DMS153 treated with DMSO at 0.1 percent for 48 hours (cell line): ENCODE measurements at regions not wholly inside any gene's neighbourhood (a gene's known extent, or its start where the extent isn't known, plus 50 kb on each side); places are given as distances from the start of the nearest gene placed in this dataset.
"Not testable (repeated sequence)": the region's sequence is repeated elsewhere in the genome, so short reads cannot be mapped to it uniquely, and the experiment has no call there.

ENCODE experiments used
- DNase-seq: peaks from one replicate; lab custom pipeline; 2025; ENCODE audit not compliant: unreplicated experiment; lab: John Stamatoyannopoulos, UW

DNA sequence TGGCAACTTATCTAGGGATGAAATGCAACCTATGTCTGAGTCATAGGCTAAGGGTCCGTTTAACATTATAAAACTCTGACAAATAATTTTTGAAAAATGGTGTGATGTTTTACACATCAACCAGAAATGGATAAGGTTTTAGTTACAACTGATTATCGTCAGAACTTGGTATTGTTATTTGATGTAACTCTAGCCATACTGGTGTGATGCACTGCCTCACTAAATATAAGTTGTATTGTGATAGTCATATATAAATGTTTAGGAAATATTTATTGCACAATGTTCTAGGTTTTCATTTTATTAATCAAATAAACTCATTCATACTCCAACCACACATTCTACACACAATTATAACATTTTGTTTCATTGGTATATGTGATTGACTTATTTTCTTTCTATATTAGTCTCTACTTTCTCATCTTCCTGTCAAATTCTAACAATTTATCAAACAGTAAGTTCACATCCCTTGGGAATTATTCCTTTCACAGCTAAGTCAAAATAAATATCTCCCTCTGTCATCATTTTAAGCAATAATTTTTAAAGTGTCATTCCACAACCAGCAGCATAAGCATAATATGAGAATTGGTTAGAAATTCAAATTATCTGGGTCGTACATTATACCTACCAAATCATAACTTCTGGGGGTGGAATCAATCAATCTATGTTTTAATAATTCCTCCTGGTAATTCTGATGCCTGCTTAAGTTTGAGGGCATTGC, 873.9 kb downstream of the SLITRK1 start:
- no peak for DNase-seq

DNA sequence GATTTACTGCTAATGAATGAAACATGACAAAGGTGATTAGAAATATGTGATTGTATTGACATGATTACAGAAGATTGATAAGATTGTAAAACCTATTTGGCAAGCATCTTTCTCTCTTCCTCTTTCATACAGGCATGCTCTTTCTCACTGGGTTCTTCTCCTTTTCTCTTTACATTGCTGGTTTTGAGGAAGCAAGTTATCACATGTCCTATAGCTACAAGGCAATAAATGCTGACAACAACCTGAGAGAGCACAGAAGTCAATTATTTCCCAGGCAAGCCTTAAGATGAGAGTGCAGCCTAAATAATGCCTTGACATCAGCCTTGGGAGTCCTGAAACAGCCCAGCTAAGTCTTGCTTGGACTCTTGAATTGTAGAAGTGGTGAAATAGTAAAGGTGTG, 875.0 kb downstream of the SLITRK1 start:
- no peak for DNase-seq

DNA sequence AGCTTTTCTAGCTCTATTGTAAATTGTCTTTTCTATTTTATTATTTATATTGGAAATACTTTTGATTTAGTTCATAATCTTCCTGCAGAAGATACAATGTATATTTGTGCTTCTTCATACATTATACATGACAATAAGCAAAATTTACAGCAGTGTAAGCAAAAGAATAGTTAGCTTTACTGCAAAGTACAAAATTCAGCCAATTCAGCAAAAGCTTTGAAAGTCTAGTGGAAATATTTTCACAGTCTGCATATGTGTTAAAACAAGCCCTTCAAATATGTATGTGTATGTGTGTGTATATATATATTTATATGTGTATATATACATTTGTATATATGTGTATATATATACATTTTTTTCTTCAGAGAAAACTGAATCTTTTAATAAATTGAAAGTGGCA, 879.1 kb downstream of the SLITRK1 start:
- DNase-seq: no peak

DNA sequence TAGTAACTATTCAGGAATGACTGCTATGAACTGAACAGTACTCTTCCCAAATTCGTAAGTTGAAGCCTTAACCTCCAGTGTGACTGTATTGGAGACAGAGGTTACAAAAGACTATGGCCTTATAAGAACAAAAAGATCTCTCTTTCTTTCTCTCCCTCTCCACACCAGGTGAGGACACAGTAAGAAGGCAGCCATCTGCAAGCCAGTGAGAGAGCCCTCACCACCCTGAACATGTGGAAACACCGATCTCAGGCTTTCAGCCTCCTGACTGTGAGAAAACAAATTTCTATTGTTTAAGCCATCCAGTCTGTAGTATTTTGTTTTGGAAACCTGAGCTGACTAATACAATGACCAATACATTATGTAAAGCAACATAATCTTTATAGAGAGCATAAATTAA, 888.9 kb downstream of the SLITRK1 start:
- DNase-seq: no peak

DNA sequence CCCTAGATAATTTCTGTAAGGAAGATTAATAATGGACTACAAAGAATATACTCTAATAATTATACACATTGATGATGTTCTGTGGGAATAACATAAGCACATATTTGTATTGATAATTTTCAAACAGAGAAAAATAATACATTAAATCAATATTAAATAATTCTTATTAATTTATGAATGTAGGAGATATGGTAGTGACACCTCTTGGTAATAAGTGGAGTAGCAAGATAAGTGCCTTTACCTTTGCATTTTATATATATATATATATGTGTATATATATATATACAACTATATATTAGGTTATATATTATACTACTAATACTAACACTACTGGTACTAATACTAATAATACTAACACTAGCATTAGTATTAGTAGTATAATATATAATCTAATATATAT, 905.8 kb downstream of the SLITRK1 start:
- DNase-seq: no peak

DNA sequence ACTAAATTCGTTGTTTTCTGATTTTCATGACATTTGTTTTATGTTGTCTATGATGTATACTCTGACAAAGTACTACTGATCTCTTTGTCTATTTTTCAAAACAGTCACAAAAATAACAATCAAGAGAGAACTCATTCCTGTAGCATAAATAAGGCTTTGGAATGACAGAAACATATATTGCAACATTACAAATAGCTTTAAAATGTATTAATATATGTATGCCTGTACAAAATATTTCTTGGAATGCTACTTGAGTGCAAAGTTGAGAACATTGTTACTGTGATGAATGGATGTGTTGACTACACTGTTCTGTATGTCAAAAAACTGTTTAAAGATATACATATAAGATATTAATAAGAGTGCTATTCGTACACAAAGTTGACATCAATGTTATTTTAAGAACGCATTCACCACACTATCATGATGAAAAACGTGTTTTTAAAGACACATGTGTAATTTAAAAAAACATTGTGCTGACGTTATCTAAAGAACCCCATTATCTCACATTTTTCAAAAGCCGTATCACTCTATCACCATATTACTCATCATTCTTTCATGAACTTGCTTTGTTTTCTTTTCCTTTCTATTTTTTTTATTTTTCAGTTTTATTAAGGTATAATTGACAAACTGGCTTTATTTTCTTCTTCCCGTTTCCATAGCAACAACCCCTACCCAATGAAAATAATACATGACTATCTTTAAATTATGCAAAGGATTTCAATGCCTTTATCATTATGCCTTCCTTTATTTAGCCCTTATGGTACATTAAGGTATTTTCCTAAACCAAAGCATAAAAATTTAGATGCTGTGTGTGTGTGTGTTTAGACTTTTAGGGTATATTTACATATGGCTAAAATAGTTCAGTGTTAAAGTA, 918.8 kb downstream of the SLITRK1 start:
- no peak for DNase-seq

DNA sequence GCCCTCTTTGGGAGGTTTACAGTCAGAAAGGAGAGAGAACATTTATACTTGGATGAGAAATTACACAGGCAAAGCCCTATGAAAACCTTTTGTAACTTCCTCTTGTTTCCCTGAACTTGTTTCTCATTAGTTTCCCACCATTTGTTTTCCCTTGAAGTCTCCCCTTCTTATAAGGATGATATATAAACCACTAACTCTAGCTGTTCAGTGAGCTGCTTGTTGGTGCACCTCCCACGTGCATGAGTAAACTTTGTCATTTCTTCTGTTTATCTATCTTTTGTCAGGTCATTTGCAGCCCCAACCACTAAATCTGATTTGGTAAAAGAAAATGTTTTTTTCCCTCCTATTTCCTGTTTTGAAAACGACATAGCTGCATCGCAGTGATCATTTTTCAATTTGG, 919.9 kb downstream of the SLITRK1 start:
- DNase-seq: no peak

DNA sequence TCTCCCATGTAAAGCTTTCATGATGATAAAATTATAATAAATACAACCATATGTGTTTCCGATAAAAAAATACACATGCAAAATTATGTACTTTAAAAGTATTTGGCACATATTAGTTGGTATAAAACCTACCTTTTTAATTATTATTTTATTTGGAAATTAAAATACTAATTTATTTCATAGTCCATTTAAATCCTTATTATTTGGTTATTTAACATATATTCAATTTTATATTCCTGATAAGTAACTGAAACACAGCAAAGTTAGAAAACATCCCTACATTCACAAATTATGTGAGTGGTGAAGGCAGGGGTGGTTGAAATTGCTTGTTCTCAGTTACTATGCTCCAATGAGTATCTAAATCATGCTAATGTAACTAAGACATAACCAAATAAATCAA, 920.5 kb downstream of the SLITRK1 start:
- no peak for DNase-seq

DNA sequence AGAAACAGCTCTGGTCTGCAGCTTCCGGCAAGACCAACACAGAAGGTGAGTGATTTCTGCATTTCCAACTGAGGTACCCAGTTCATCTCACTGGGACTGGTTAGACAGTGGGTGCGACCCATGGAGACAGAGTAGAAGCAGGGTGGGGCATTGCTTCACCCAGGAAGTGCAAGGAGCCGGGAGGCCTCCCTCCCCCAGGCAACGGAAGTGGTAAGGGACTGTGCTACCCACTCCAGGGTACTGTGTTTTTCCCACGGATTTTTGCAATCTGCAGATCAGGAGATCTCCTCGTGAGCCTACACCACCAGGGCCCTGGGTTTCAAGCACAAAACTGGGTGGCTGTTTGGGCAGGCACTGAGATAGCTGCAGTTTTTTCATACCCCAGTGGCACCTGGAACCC, 929.9 kb downstream of the SLITRK1 start:
- DNase-seq: not testable (repeated sequence)

DNA sequence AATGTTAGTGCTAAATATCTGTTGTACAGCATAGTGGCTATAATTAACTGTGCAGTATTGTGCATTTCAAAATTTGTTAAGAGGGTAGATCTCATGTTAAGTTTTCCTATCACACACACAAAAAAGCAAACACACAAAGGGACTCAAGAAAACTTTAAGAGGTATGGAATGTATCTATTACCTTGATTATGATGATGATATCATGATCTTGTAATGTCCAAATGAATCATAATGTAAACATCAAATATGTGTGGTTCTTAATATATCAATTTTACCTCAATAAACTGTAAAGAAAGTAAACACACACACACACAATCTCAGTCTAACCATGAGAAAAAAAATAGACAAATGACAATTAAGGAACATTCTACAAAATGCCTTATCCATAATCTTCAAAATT, 934.6 kb downstream of the SLITRK1 start:
- no peak for DNase-seq

DNA sequence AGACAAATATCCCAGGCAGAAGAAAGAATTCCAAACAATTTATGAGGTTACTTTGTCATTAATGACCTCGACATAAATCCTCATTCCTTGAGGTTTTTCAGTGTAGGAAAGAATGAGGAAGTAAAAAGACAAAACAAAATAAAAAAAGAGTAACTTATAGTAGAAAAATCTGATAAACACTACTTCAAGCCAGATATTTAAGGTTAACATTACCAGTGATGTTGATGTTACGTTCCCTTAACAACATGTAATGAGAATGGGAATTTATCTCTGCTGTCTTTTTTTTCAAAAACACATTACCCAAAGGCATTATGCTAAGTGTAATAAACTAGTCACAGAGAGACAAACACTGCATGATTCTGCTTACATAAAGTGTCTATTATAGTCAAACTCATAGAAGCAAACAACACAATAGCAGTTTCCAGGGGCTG, 935.1 kb downstream of the SLITRK1 start:
- DNase-seq: no peak

DNA sequence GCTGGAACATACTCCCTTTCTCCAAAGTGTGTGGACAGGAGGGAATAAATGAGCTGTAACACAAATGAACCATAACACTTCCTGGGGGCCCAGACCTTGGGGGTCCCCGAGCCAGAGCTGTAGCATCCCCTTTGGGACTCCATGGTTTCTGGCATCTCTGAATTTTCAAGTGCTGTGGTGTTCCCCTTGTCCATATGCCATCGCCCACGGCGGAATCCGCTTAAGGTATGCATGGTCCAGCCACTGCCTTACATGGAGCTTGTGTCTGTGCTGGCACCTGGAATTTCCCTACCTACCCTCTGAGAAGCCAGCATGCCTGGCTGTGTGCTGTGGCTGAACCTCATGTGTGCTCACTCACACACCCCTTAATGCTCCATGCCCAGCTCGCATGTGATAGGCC, 943.6 kb downstream of the SLITRK1 start:
- DNase-seq: no peak

DNA sequence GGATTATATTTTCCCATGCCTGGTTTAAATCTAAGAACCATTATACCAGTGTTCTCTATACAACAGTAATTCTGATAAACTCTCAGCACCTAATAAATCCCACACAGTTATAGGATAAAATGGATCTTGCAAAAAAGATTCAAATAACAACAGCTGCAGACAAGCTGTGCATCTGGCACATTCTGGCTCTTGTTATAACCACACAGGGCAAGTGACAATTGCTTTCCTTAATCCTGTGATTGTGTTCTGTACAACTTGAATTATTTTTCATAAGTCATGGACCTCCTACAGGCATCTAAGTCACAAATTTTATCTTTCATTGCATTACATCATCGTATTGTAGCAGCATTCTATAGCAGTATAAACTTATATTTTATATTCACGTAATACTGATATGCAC, 948.3 kb downstream of the SLITRK1 start:
- no peak for DNase-seq

DNA sequence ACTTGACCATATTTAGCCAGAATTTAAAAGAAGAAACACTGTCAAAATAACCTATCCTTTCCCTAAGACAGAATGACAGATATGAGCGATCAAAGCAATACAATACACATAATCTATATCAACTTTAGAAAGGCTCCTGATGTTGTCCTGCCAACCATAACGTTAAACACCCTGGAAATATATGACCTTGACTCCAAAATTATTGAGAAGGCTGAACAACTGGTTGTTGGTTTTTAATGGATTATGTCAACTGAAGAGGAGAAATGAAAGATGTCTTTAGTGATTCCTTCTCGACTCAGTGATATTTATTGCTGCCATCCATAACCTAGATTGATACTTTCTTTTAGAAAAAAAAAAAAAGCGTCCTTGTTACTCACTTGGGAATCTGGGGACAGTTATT, 957.2 kb downstream of the SLITRK1 start:
- no peak for DNase-seq

DNA sequence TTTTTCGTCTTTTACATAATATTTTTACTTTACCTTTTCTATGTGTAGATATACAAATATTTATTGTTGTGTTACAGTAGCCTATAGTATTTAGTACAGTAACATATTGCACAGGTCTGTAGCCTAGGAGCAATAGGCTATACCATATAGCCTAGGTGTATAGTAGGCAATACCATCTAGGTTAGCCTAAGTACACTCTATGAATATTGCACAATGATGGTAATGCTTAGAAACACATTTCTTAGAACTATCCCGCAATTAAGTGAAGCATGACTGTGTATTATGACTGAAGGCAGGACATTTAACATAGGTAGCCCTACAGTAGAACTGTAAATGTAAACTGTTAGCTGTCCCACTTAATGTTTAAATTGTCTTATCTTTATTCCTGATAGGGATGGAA, 964.3 kb downstream of the SLITRK1 start:
- DNase-seq: no peak

DNA sequence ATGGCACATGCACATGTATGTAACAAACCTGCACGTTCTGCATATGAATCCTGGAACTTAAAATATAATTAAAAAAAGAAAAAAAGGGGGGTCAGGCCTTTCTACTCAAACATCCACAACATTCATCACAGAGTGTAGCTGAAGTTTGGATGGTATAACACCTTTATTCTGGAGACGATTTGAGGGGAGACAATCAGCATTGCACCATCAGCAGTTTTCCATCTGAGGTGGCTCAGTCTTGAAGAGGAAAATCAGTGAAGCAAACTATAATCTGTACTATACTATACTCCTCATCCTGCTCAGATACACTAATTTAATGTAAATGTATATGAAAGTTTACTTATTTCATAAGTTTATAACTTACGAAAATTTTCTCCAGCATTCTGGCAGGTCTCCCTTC, 969.7 kb downstream of the SLITRK1 start:
- DNase-seq: no peak

DNA sequence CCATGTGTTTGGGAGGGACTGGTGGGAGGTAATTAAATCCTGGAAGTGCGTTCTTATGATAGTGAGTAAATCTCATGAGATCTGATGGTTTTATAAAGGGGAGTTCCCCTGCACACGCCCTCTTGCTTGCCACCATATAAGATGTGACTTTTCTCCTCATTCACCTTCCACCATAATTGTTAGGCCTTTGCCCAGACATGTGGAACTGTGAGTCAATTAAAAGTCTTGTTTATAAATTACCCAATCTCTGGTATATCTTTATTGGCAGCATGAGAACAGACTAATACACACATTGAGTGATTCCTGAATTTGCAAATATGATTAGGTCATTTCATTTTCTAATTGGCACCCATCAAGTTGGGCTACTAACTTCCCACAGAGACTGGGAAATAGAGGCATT, 977.2 kb downstream of the SLITRK1 start:
- no peak for DNase-seq

DNA sequence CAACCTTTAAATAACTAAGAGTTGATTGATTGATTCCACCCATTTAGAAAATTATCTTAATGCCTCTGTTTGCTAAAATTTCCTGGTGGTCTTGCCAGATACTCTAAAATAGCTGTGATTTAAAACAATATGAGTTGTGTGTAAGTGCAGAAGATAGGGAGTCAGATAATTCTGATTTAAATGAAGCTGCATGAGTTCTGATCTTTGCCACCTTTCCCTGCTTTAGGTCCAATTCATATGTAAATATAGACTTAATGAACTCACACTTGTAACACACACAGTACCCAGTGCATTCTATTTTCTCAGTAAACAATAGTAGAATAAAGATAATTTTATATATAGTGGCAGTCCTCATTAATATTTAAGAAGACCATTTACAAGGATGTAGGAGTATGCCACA, 981.8 kb downstream of the SLITRK1 start:
- DNase-seq: no peak

DNA sequence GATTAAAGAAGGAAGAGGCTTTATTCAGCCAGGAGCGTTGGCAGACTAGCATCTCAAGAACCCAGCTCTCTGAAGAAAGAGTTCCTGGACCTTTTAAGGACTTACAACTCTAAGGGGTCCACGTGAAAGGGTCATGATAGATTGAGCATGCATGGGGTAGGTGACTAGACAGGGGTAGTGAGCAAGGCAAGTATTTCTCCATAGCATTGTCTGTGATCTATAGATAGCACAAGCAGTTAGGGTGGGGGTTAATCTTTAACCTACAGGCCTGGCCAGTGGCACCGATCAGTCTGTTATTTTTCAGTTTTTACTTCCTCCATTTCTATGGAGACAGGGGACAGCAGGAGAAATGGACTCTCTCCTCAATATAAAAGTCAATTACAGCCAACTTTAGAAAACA, 983.7 kb downstream of the SLITRK1 start:
- no peak for DNase-seq

DNA sequence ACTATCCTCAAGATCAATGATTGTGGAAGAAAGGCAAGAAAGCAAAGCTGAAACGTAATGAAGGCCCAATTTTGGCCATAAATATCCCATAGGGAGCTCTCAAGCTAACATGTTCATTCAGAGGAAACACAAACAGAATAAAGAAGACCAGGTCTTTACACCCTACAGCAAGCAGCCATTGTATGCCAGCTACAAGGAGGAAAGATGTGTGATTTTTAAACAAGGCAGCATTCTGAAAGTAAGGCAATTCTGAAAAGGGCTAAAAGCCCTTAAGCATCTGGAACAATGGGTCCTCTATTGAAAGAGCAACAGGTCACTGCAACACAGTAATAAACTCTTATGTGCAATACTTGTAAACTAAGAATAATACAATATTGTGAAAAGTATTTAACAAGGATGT, 1002.4 kb downstream of the SLITRK1 start:
- peak; percentile 15 for DNase-seq

DNA sequence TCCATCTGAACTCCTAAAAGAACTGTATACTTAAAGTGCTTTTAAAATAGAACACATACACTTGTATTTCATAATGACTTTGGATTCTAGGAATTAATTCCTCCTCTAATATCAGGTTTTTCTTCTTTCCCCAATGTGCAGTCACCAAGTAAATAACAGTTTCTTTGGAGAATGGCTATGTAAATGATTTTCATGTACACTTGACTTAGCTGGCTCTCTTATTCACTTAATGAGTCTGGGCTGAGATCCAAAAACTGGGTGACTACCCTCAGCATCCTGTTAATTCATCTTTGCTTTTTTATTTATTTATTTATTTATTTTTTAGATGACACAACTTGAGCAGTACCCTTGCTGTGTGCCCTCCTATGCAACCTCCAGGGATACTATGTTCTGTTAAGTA, 1003.7 kb downstream of the SLITRK1 start:
- peak; percentile 95 for DNase-seq

DNA sequence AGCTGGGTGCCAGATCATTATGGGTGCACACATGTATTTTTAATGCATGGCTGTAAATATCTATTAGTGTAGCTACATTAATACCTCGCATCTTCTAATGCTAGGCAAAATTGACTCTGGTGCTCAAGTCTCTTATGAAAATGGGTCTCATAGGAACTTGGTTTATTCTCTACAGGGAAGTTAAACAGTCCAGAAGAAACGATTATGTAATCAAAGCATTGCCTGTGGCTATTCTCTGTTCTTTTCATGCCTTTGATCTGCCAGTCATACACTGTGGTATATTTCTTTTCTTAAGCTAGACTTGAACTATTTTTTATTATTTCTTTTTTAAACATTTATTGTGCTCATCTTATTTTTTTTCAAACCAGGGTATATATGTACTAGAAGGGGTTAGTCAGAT, 1015.0 kb downstream of the SLITRK1 start:
- no peak for DNase-seq

DNA sequence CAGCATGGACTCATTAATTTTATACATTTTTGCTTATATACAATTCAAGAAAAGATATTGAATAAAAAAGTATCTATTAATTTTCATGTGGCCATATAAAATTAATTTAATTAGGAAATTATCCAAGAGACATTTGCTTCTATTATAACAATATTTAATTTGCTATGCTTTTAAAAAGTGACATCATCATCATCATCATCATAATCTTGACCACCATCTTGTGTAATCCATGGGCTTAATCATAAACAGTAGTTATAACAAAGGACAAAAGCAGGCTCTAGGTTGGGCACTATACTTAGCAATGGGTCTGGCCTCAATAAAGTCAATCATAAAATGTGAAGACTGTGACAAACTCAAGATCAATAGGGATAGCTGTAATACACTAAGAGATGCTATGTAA, 1031.6 kb downstream of the SLITRK1 start:
- no peak for DNase-seq
